OCI-LY7 (cell line): ENCODE measurements at regions not wholly inside any gene's neighbourhood (a gene's known extent, or its start where the extent isn't known, plus 50 kb on each side); places are given as distances from the start of the nearest gene placed in this dataset.

Experiments used
- BruUV-seq: library from RNA; stranded (reverse); fragments of 400-500 nt; replicated peaks from 2 replicates; lab custom pipeline; 2021; lab: Mats Ljungman, UMichigan
- CTCF ChIA-PET: fragments of 300-600 bp; sonication (Branson Sonifier 250); formaldehyde crosslinking; loops from one replicate; lab custom pipeline; 2022; ENCODE audit warnings: antibody characterized with exemption; ENCODE audit not compliant: unreplicated experiment; lab: Charles Lee
- POLR2A ChIA-PET: fragments of 300-600 bp; sonication (Branson Sonifier 250); formaldehyde crosslinking; loops from one replicate; lab custom pipeline; 2022; ENCODE audit warnings: antibody characterized with exemption; lab: Charles Lee
- DNase-seq: peaks from one replicate; pipeline ENCODE4 v3.0.0-alpha.2; 2015; ENCODE audit warnings: low spot score
- H2AFZ ChIP-seq: fragments of 200-600 bp; sonication (generic), shearing (Covaris generic); 2 replicates; pipeline ENCODE4 v1.6.1; 2014; ENCODE audit warnings: mild to moderate bottlenecking, antibody characterized with exemption, low read length, moderate library complexity
- H3K27ac ChIP-seq: fragments of 200-600 bp; sonication (generic); 2 replicates; pipeline ENCODE4 v1.5.1; 2014; ENCODE audit warnings: mixed run types, low read depth, mild to moderate bottlenecking, moderate library complexity, low read length, inconsistent platforms; ENCODE audit not compliant: poor library complexity, severe bottlenecking
- H3K36me3 ChIP-seq: fragments of 200-600 bp; sonication (generic); 2 replicates; pipeline ENCODE4 v1.6.1; 2014; ENCODE audit warnings: mild to moderate bottlenecking, antibody characterized with exemption, low read length, moderate library complexity, mixed read lengths; ENCODE audit not compliant: insufficient read depth
- H3K4me1 ChIP-seq: fragments of 200-600 bp; sonication (generic); 2 replicates; pipeline ENCODE4 v1.5.1; 2014; ENCODE audit warnings: mild to moderate bottlenecking, low read length; ENCODE audit not compliant: insufficient read depth, poor library complexity, severe bottlenecking
- H3K4me2 ChIP-seq: fragments of 200-600 bp; sonication (generic); 2 replicates; pipeline ENCODE4 v1.6.1; 2014; ENCODE audit warnings: mild to moderate bottlenecking, low read length
- H3K4me3 ChIP-seq: fragments of 200-600 bp; sonication (generic); 2 replicates; pipeline ENCODE4 v1.5.1; 2014; ENCODE audit warnings: mild to moderate bottlenecking, low read depth, low read length; ENCODE audit not compliant: poor library complexity, severe bottlenecking
- H3K79me2 ChIP-seq: fragments of 200-600 bp; sonication (generic); 2 replicates; pipeline ENCODE4 v1.6.1; 2016; ENCODE audit warnings: low read depth, mild to moderate bottlenecking, low read length, moderate library complexity, mixed read lengths; ENCODE audit not compliant: insufficient read depth
- H3K9me2 ChIP-seq: fragments of 200-600 bp; sonication (generic); 2 replicates; pipeline ENCODE4 v1.6.1; 2016; ENCODE audit warnings: mild to moderate bottlenecking, low read length, mixed read lengths; ENCODE audit not compliant: insufficient read depth
- H3K9me3 ChIP-seq: fragments of 200-600 bp; sonication (generic); 2 replicates; pipeline ENCODE4 v1.6.1; 2014; ENCODE audit warnings: mild to moderate bottlenecking, mixed run types, low read length, mixed read lengths
- H4K20me1 ChIP-seq: fragments of 200-600 bp; sonication (generic); 2 replicates; pipeline ENCODE4 v1.6.1; 2014; ENCODE audit warnings: mild to moderate bottlenecking, antibody characterized with exemption, low read length, moderate library complexity, mixed read lengths; ENCODE audit not compliant: insufficient read depth
- CTCF ChIP-seq: fragments of 200-600 bp; sonication (generic); conservative IDR thresholded peaks from 2 replicates; pipeline ENCODE4 v1.5.1; 2014; ENCODE audit warnings: mild to moderate bottlenecking, antibody characterized with exemption, low read length, moderate library complexity, mixed read lengths
- EZH2phosphoT487 ChIP-seq: fragments of 200-600 bp; sonication (generic); IDR thresholded peaks from 2 replicates; pipeline ENCODE4 v1.6.1; 2018; ENCODE audit warnings: low read depth, borderline replicate concordance, mild to moderate bottlenecking, mixed run types, antibody characterized with exemption, low read length, moderate library complexity, mixed read lengths
- intact Hi-C: fragments of 100-400 bp; cut with micrococcal nuclease; formaldehyde crosslinking; loops from one replicate; pipeline ENCODE4 v1.10.0; 2022; ENCODE audit not compliant: unreplicated experiment

- no peaks in the 10 kb centered on the region for H3K9me2 ChIP-seq
- H3K4me1 ChIP-seq: no peaks in the 10 kb centered on the region
- no peak overlapping the region for H3K27ac ChIP-seq
- H3K36me3 ChIP-seq: no peaks in the 10 kb centered on the region
- intact Hi-C loops: no loop called here
- no peaks in the 10 kb centered on the region for H3K79me2 ChIP-seq
- H3K4me2 ChIP-seq: no peak overlapping the region
- no peak for DNase-seq
- no peaks in the 10 kb centered on the region for H4K20me1 ChIP-seq
- BruUV-seq: no TSS peak
- POLR2A ChIA-PET: no interaction called here
- H2AFZ ChIP-seq: no peak overlapping the region
- TF ChIP-seq EZH2phosphoT487: no peak
- no peak for TF ChIP-seq CTCF
- no peak overlapping the region for H3K4me3 ChIP-seq
- CTCF ChIA-PET: no interaction called here
- H3K9me3 ChIP-seq: no peaks in the 10 kb centered on the region
These were observed 91.7 kb upstream of the WSCD1 start for GRCh38 chr17:5978496-5978895.

- intact Hi-C loops: no loop called here
- Histone ChIP-seq H4K20me1 (no peaks in the 10 kb centered on the region), H3K27ac (no peak overlapping the region), H3K79me2 (no peaks in the 10 kb centered on the region), H3K4me2 (no peak overlapping the region), H3K36me3 (no peaks in the 10 kb centered on the region), H3K4me3 (no peak overlapping the region), H3K4me1 (no peaks in the 10 kb centered on the region), H3K9me3 (no peaks in the 10 kb centered on the region), H2AFZ (no peak overlapping the region), H3K9me2 (no peaks in the 10 kb centered on the region)
- no peak for DNase-seq
- BruUV-seq: no TSS peak
- ChIA-PET CTCF (no interaction called here), POLR2A (no interaction called here)
- no peak for TF ChIP-seq EZH2phosphoT487
- TF ChIP-seq CTCF: no peak
These were observed 89.2 kb upstream of the WSCD1 start for GRCh38 chr17:5980941-5981340.

- no peak for TF ChIP-seq EZH2phosphoT487
- no peak for TF ChIP-seq CTCF
- H3K36me3 ChIP-seq: no peaks in the 10 kb centered on the region
- ChIA-PET CTCF (no interaction called here), POLR2A (no interaction called here)
- H3K79me2 ChIP-seq: no peaks in the 10 kb centered on the region
- no peak for DNase-seq
- no peaks in the 10 kb centered on the region for H3K9me2 ChIP-seq
- BruUV-seq: no TSS peak
- H3K4me3 ChIP-seq: no peak overlapping the region
- intact Hi-C loops: no loop called here
- no peaks in the 10 kb centered on the region for H4K20me1 ChIP-seq
- H3K4me2 ChIP-seq: no peak overlapping the region
- no peak overlapping the region for H3K27ac ChIP-seq
- no peaks in the 10 kb centered on the region for H3K9me3 ChIP-seq
- H3K4me1 ChIP-seq: no peaks in the 10 kb centered on the region
- no peak overlapping the region for H2AFZ ChIP-seq
These were observed 83.5 kb upstream of the WSCD1 start for GRCh38 chr17:5986644-5987043.
